ENCODE measurements at regions not wholly inside any gene's neighbourhood (a gene's known extent, or its start where the extent isn't known, plus 50 kb on each side); places are given as distances from the start of the nearest gene placed in this dataset.
"Not testable (repeated sequence)": the region's sequence is repeated elsewhere in the genome, so short reads cannot be mapped to it uniquely, and the experiment has no call there.

DNA sequence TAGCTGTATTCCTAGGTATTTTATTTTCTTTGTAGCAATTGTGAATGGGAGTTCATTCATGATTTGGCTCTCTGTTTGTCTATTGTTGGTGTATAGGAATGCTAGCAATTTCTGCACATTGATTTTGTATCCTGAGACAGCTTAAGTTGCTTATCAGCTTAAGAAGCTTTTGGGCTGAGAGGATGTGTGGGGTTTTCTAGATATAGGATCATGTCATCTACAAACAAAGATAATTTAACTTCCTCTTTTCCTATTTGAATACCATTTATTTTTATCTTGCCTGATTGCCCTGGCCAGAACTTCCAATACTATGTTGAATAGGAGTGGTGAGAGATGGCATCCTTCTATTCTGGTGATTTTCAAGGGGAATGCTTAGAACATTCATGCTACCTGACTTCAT lies 791.9 kb upstream of the AADAT start:
- not testable (repeated sequence) for H3K9ac ChIP-seq (ENCODE audit: low read length); H3K36me3 ChIP-seq (ENCODE audit: control insufficient read depth, insufficient read depth, low read length, severe bottlenecking); H3K9me3 ChIP-seq (ENCODE audit: control insufficient read depth, low read length); DNase-seq (ENCODE audit: low read depth); H3K4me3 ChIP-seq (ENCODE audit: low read length); H3K27me3 ChIP-seq (replicated peaks; ENCODE audit: control insufficient read depth, insufficient read depth, low read length); H3K4me1 ChIP-seq (ENCODE audit: control insufficient read depth, insufficient read depth, low read length)

DNA sequence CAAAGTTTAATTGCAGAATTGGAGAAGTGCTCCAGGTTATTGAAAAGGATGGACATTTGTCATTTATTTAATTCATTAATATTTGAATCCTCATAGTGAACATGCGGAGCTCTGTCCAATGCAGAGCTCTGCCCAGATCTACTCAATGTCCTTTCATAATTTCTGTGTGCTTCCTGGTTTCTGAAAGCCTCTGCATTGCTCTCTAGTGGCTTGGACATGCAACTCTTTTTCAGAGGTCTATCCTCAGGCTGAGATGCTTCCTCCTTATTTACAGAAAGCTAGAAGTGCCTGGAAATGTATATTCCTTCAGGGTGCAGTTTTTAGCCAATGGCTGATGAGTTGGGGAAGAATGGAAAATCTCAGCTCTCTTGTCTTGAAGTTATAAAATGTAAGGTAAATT lies 786.1 kb upstream of the AADAT start:
- no peaks in the 10 kb centered on the region for H3K27me3 ChIP-seq (replicated peaks; ENCODE audit: control insufficient read depth, insufficient read depth, low read length)
- peak; percentile 25 for DNase-seq (ENCODE audit: low read depth)

DNA sequence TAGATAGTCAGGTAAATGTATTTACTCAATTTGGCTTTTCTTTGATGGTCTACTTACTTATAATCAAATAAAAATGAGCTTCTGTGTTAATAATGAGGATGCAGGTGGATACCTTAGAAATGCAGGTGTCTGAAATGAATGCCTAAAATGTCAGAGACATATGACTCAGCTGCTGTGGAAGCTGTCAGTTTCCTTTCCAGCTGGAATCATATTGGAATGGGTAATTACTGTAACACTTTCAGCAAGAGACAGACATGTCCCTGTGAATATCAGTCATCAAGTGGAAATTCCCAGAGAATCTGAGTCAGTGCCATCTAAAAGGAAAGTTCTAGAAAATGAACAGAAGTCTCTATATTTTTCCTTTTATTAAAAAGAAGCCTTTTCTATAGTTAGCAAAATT lies 783.0 kb upstream of the AADAT start:
- Histone ChIP-seq H3K9ac (ENCODE audit: low read length) (no peak overlapping the region), H3K36me3 (ENCODE audit: control insufficient read depth, insufficient read depth, low read length, severe bottlenecking) (no peaks in the 10 kb centered on the region), H3K4me1 (ENCODE audit: control insufficient read depth, insufficient read depth, low read length) (no peaks in the 10 kb centered on the region), H3K4me3 (ENCODE audit: low read length) (no peak overlapping the region), H3K27me3 (replicated peaks; ENCODE audit: control insufficient read depth, insufficient read depth, low read length) (no peaks in the 10 kb centered on the region), H3K9me3 (ENCODE audit: control insufficient read depth, low read length) (no peaks in the 10 kb centered on the region)
- DNase-seq (ENCODE audit: low read depth), result no peak

More for the DNA sequence above, 786.1 kb upstream of the AADAT start:
- H3K9ac ChIP-seq (ENCODE audit: low read length), result no peak overlapping the region
- H3K4me3 ChIP-seq (ENCODE audit: low read length), result no peak overlapping the region
- no peaks in the 10 kb centered on the region for H3K36me3 ChIP-seq (ENCODE audit: control insufficient read depth, insufficient read depth, low read length, severe bottlenecking)
- no peaks in the 10 kb centered on the region for H3K9me3 ChIP-seq (ENCODE audit: control insufficient read depth, low read length)
- no peaks in the 10 kb centered on the region for H3K4me1 ChIP-seq (ENCODE audit: control insufficient read depth, insufficient read depth, low read length)

DNA sequence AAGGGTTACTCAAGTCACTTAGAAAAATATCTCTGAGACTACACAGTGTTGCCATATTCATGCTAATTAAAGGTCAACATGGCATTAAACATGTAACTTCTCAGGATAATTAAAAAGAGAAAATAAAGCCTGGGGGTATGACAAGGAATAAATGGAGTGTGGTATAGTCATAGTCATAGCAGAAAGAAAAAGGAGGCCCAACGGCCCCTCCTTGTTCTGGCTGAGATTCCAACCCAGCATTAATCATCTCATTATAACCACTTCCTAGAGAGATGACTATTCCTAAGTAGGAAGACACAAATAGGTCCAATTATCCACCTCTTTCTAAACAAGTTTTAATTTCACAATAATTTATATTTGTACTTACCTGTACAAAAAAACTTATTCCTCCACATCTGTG lies 778.4 kb upstream of the AADAT start:
- no peak overlapping the region for H3K4me3 ChIP-seq (ENCODE audit: low read length)

DNA sequence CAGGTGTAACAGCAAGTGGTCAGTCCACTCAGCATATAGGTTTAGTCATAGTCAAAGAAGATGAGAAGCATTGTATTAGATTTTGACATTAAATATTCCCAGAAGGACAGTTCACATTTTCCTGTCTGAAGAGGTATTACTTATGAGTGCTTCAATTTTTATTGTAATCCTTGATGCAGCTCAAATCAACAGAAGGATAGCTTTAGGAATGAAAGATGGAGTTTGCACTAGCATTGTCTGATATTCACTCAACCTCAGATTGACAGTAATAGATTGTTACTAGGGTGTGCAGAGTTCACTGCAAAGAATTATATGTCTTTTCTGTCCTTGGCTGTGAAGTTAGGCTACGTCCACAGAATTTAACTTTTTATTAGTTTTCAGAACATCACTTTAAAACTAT lies 764.3 kb upstream of the AADAT start:
- Histone ChIP-seq H3K36me3 (ENCODE audit: control insufficient read depth, insufficient read depth, low read length, severe bottlenecking) (no peaks in the 10 kb centered on the region), H3K9me3 (ENCODE audit: control insufficient read depth, low read length) (no peaks in the 10 kb centered on the region), H3K27me3 (replicated peaks; ENCODE audit: control insufficient read depth, insufficient read depth, low read length) (no peaks in the 10 kb centered on the region), H3K4me1 (ENCODE audit: control insufficient read depth, insufficient read depth, low read length) (no peaks in the 10 kb centered on the region), H3K4me3 (ENCODE audit: low read length) (no peak overlapping the region), H3K9ac (ENCODE audit: low read length) (no peak overlapping the region)
- DNase-seq (ENCODE audit: low read depth), result no peak

More for the DNA sequence above, 778.4 kb upstream of the AADAT start:
- peak; percentile 26 for DNase-seq (ENCODE audit: low read depth)
- Histone ChIP-seq H3K4me1 (ENCODE audit: control insufficient read depth, insufficient read depth, low read length) (no peaks in the 10 kb centered on the region), H3K27me3 (replicated peaks; ENCODE audit: control insufficient read depth, insufficient read depth, low read length) (no peaks in the 10 kb centered on the region), H3K9ac (ENCODE audit: low read length) (no peak overlapping the region), H3K9me3 (ENCODE audit: control insufficient read depth, low read length) (no peaks in the 10 kb centered on the region), H3K36me3 (ENCODE audit: control insufficient read depth, insufficient read depth, low read length, severe bottlenecking) (no peaks in the 10 kb centered on the region)

DNA sequence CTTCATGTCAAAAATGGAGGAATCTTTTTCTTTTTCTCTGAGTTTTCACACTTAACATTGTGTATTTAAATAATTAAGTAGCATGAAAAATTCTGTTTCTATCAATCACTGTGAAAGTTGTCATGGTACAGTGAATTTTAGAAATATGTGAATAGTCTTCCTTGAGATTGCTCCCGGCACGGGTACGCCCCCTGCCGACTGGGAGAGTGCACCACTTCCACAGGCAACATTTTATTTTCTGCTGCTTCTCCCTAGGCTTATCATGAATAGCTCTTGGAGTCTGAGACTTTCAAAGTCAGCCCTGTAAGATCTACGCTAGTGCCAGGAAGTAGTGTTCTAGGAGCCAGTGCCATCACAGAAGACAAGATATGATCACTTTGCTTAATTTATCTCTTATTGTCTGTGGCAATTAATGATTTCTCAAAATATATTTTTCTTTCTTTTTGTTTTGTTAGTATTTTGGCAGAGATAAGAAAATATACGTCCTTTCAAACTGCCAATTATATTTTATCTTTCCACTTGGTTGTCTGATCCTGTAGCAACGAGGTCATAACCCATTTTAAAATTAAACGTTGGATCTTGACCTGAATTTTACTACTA lies 763.8 kb upstream of the AADAT start:
- no peak overlapping the region for H3K4me3 ChIP-seq (ENCODE audit: low read length)
- H3K36me3 ChIP-seq (ENCODE audit: control insufficient read depth, insufficient read depth, low read length, severe bottlenecking), result no peaks in the 10 kb centered on the region
- DNase-seq (ENCODE audit: low read depth), result peak; percentile 69
- H3K4me1 ChIP-seq (ENCODE audit: control insufficient read depth, insufficient read depth, low read length), result no peaks in the 10 kb centered on the region
- no peaks in the 10 kb centered on the region for H3K9me3 ChIP-seq (ENCODE audit: control insufficient read depth, low read length)
- no peaks in the 10 kb centered on the region for H3K27me3 ChIP-seq (replicated peaks; ENCODE audit: control insufficient read depth, insufficient read depth, low read length)
- H3K9ac ChIP-seq (ENCODE audit: low read length), result no peak overlapping the region

DNA sequence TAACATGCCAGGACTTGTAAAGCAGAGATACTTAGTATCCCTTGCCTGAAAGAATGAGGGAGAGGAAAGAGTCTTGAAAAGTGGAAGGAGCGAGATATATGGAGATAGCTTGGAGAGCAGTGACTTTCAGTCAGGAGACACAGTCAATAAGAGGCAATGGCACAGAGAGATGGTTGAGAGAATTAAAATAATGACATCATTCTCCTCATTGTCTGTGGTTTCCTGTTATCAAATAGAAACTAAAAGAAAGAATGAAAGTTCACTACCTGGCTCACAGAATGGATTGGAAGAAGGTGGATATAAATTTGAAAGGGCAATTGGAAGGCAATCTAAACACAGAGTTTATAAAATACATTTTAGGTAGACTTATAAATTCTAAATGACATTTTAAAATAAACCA lies 760.2 kb upstream of the AADAT start:
- no peak overlapping the region for H3K4me3 ChIP-seq (ENCODE audit: low read length)
- DNase-seq (ENCODE audit: low read depth), result no peak
- H3K36me3 ChIP-seq (ENCODE audit: control insufficient read depth, insufficient read depth, low read length, severe bottlenecking), result no peaks in the 10 kb centered on the region
- no peaks in the 10 kb centered on the region for H3K9me3 ChIP-seq (ENCODE audit: control insufficient read depth, low read length)
- no peaks in the 10 kb centered on the region for H3K27me3 ChIP-seq (replicated peaks; ENCODE audit: control insufficient read depth, insufficient read depth, low read length)
- no peak overlapping the region for H3K9ac ChIP-seq (ENCODE audit: low read length)
- H3K4me1 ChIP-seq (ENCODE audit: control insufficient read depth, insufficient read depth, low read length), result no peaks in the 10 kb centered on the region

DNA sequence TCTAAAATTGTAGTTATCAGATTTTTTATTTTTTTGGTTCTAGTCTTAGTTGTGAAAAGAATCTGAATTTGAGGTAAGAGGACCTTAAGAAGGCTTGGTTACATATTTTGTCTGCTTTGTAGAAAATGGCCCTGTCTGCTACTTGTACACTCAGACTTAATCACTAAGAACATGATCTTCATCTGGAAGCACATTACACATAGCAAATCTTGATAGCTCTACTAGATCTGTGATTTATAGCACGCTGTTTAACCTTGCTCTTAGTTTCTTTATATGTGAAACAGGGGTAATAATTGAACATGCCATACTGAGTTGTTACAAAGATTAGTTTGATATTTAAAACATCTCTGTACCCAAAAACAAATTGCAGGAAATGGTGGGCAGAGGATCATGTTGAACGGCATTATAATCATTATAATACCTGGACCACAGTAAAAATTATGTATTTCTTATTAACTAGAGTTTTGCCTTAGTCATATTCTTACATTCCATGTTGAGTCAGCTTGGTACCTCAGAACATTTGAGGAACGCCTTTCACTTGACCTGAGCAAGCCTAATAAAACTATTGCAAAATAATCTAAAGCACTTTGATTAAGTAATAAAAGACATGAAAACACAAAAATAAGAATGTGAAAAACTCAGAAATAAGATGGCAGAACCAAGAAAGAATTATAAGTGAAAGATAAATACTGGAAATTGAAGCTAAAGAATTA lies 738.0 kb upstream of the AADAT start:
- peak; percentile 47 for DNase-seq (ENCODE audit: low read depth)
- Histone ChIP-seq H3K27me3 (replicated peaks; ENCODE audit: control insufficient read depth, insufficient read depth, low read length) (no peaks in the 10 kb centered on the region), H3K36me3 (ENCODE audit: control insufficient read depth, insufficient read depth, low read length, severe bottlenecking) (no peaks in the 10 kb centered on the region), H3K4me3 (ENCODE audit: low read length) (no peak overlapping the region), H3K4me1 (ENCODE audit: control insufficient read depth, insufficient read depth, low read length) (no peaks in the 10 kb centered on the region), H3K9ac (ENCODE audit: low read length) (no peak overlapping the region), H3K9me3 (ENCODE audit: control insufficient read depth, low read length) (no peaks in the 10 kb centered on the region)

DNA sequence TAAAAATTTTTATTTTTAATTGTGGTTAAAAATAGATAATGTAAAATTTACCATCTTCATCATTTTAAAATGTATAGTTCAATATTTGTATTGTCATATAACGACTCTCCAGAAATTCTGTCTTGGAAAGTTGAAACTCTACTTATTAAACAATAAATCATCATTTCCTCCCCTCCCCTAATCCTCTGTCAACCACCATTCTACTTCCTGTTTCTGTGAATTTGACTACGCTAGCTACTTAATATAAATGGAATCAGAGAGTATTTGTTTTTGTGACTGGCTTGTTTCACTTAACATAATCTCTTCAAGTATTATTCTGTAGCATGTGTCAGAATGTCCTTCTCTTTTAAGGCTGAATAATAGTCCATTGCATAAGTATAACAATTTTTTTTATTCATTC lies 729.0 kb upstream of the AADAT start:
- Histone ChIP-seq H3K9me3 (ENCODE audit: control insufficient read depth, low read length) (no peaks in the 10 kb centered on the region), H3K4me1 (ENCODE audit: control insufficient read depth, insufficient read depth, low read length) (no peaks in the 10 kb centered on the region), H3K9ac (ENCODE audit: low read length) (no peak overlapping the region), H3K27me3 (replicated peaks; ENCODE audit: control insufficient read depth, insufficient read depth, low read length) (no peaks in the 10 kb centered on the region), H3K4me3 (ENCODE audit: low read length) (no peak overlapping the region), H3K36me3 (ENCODE audit: control insufficient read depth, insufficient read depth, low read length, severe bottlenecking) (no peaks in the 10 kb centered on the region)
- DNase-seq (ENCODE audit: low read depth), result no peak

DNA sequence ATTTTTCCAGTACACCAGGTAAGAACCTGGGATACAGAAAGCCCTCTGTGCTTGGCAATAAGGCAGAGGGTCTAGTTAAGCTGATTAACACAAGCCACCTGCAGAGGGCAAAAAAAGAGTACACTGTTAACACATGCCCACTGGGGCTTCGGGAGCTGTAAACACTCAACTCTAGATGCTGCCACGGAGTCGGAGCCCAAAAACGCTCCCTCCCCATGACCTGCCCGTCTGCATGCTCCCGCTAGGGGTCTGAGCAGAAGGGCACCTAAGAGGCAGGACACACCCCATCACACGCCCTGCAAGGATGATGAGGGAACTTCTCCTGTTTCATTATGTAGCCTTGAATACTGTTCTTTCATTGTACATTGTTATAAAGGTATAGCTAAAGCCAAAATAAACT lies 715.6 kb upstream of the AADAT start:
- no peaks in the 10 kb centered on the region for H3K9me3 ChIP-seq (ENCODE audit: control insufficient read depth, low read length)
- H3K4me3 ChIP-seq (ENCODE audit: low read length), result no peak overlapping the region
- no peak overlapping the region for H3K9ac ChIP-seq (ENCODE audit: low read length)
- no peaks in the 10 kb centered on the region for H3K4me1 ChIP-seq (ENCODE audit: control insufficient read depth, insufficient read depth, low read length)
- DNase-seq (ENCODE audit: low read depth), result no peak
- H3K27me3 ChIP-seq (replicated peaks; ENCODE audit: control insufficient read depth, insufficient read depth, low read length), result no peaks in the 10 kb centered on the region
- no peaks in the 10 kb centered on the region for H3K36me3 ChIP-seq (ENCODE audit: control insufficient read depth, insufficient read depth, low read length, severe bottlenecking)

DNA sequence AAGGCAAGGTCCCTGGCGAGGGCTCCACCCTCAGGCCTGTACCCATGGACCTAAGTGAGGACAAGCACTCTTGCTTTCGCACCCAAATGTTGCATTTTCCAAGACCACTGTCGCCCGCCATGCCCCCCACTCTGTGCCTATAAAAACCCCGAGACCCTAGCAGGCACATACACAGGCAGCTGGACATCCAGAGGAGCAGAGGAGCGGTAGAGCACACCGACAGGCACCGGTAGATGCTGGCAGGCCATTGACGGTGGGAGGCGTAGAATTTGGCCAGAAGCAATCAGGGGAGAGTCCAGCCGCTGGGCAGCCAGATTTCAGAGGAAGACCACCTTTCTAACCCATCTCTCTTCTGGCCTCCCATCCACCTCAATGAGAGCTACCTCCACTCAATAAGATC lies 715.2 kb upstream of the AADAT start:
- Histone ChIP-seq H3K4me3 (ENCODE audit: low read length) (no peak overlapping the region), H3K9ac (ENCODE audit: low read length) (no peak overlapping the region), H3K36me3 (ENCODE audit: control insufficient read depth, insufficient read depth, low read length, severe bottlenecking) (no peaks in the 10 kb centered on the region), H3K4me1 (ENCODE audit: control insufficient read depth, insufficient read depth, low read length) (no peaks in the 10 kb centered on the region), H3K9me3 (ENCODE audit: control insufficient read depth, low read length) (no peaks in the 10 kb centered on the region), H3K27me3 (replicated peaks; ENCODE audit: control insufficient read depth, insufficient read depth, low read length) (no peaks in the 10 kb centered on the region)
- no peak for DNase-seq (ENCODE audit: low read depth)

DNA sequence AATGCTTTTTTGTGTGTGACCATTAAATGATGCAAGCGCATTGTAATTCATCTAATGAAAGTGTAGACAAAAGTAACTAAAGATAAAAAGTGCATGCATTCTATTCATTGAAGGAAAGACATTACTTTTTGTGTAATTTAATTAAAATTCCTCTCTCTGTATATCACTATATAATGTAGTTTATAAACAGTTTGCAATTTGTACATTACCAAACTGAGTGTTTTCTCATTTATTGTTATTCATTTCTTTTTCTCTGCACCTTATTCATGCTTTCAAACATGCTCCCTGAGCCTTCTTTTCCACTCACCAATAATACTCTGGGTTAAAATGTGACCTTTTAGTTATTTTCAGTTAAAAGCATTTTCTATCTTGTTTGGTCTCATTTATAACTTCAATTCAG lies 713.7 kb upstream of the AADAT start:
- H3K36me3 ChIP-seq (ENCODE audit: control insufficient read depth, insufficient read depth, low read length, severe bottlenecking), result no peaks in the 10 kb centered on the region
- no peaks in the 10 kb centered on the region for H3K27me3 ChIP-seq (replicated peaks; ENCODE audit: control insufficient read depth, insufficient read depth, low read length)
- no peak for DNase-seq (ENCODE audit: low read depth)
- H3K9ac ChIP-seq (ENCODE audit: low read length), result no peak overlapping the region
- H3K9me3 ChIP-seq (ENCODE audit: control insufficient read depth, low read length), result no peaks in the 10 kb centered on the region
- H3K4me3 ChIP-seq (ENCODE audit: low read length), result no peak overlapping the region
- no peaks in the 10 kb centered on the region for H3K4me1 ChIP-seq (ENCODE audit: control insufficient read depth, insufficient read depth, low read length)
